GF-D8 (cell line): ENCODE measurements at regions not wholly inside any gene's neighbourhood (a gene's known extent, or its start where the extent isn't known, plus 50 kb on each side); places are given as distances from the start of the nearest gene placed in this dataset.

ENCODE experiments used
- DNase-seq: peaks from one replicate; lab custom pipeline; 2025; lab: John Stamatoyannopoulos, UW

DNA sequence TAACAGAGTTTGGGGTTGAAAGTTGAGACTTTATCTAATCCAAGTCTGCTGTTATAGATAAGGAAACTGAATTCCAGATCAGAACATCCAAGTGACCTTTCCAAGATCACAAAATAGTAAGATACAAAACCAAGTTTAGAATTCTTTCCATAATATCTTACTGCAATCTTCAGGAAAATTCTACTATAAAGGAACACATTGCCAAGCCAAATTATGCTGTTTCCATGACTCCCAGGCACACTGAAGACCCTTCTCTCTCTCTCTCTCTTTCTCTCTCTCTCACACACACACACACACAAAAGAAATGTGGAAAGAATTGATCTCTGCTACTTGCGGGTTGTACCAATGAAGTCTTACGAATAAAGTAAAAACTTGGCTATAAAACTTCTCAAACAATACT lies 398.4 kb downstream of the METTL4 start:
- DNase-seq = no peak

DNA sequence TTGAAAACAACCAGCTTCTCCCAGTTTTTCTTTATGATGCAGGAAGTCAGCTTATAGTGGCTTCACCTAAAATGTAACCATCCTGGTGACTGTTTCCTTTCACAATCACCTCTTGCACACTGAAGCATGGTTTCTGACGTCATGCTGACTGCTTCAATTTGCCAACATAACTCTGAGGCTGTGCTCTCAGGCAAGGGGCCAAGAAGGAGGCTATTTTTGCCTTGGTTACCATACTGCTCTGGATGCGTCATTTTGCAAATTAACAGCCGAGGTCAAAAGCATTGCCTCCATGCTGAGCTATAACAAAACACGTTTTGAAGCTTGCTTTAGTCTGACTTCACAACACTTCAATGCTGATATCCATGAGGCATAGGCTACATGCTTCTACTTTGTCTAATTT lies 397.8 kb downstream of the METTL4 start:
- DNase-seq = no peak

- no peak for DNase-seq
Measured at GRCh38 chr18:2178036-2178435, 393.3 kb downstream of the METTL4 start.

- DNase-seq = no peak
Measured at GRCh38 chr18:2179498-2180183, 391.7 kb downstream of the METTL4 start.

- DNase-seq = peak; percentile 59
Measured at GRCh38 chr18:2180586-2180985, 390.7 kb downstream of the METTL4 start.

GRCh38 chr18:2183432-2183831 lies 387.9 kb downstream of the METTL4 start:
- no peak for DNase-seq

DNA sequence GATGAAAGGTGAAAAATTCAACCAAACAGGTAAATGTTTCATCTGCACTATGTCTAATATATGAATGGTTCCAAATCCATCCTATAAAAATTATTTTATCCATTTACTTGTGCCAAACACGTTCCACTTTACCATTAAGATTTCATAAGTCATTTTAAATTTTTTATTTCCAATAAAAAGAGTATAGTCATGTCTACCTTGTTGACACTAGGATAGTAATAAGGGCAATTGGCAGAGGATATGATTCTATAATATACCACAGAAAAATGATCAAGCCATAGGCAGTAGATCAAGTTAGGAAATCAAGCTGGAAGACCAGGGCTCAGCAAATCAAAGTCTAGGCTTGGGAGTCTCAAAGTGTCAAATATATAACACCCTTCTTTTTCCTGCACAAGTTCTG lies 384.3 kb downstream of the METTL4 start:
- no peak for DNase-seq

- no peak for DNase-seq
Measured at GRCh38 chr18:2188258-2188657, 383.0 kb downstream of the METTL4 start.

GRCh38 chr18:2191180-2191790 lies 380.0 kb downstream of the METTL4 start:
- DNase-seq = no peak

DNA sequence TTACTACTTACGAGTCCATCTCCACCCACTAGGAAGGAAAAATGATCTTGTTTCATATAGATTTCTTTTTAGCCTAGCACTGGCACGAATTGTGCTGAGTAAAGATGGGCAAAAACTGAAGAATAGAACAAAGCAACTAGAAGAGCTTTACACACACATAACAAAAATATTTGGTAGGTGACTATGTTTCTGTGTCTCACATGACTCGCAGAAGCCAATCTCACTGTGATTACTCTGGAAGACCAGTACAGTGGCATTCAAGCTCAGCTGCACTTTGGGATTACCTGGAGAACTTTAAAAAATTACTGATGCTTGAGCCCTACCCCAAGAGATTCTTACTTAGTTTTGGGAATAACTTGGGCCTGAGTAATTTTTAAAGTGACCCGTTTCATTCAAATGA lies 378.7 kb downstream of the METTL4 start:
- no peak for DNase-seq

GRCh38 chr18:2197946-2198345 lies 373.4 kb downstream of the METTL4 start:
- no peak for DNase-seq

- no peak for DNase-seq
Measured at GRCh38 chr18:2199060-2199459, 372.2 kb downstream of the METTL4 start.

DNA sequence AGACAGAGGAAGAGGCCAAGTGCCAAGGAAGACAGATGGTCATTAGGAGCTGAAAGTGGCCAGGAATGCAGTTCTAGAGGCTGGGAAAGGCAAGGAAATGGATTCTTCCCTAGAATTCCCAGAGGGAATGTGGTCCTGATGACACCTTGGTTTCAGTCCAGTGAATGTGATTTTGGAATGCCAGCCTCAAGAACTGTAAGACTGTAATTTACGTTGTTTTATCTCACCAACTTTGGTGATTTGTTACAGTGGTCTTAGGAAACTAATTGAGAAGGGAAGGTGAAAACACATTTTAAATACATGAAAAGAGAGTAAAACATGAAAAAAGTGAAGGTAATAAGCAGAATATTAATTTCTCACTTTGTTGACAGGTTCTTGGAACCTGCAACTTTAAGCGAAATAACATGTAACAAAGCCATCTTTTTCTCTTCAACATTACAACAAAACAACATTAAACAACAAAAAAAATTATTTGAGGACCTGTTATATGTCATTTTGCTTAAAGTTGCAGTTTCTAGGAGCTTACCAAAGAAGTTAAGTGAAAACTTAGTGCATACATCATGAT lies 370.2 kb downstream of the METTL4 start:
- DNase-seq = no peak

GRCh38 chr18:2204736-2205135 lies 366.6 kb downstream of the METTL4 start:
- no peak for DNase-seq

DNA sequence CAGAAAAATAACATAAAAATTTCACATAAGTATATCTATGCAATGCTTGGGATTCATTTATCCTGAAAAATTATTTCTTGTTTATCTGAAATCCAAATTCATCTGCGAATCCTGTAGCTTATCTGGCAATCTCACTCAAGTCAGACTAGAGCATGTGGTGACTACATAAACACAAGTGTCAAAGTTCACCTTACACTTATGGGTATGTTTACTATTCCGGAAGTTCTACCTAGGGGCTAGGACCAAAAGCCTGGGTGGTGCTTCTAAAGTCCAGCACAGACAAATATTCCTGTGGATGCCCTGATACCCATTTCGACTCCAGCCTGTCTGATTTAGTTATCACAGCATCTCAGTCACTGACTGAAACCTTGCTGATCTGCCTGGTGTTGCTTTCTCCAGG lies 364.0 kb downstream of the METTL4 start:
- DNase-seq = no peak

DNA sequence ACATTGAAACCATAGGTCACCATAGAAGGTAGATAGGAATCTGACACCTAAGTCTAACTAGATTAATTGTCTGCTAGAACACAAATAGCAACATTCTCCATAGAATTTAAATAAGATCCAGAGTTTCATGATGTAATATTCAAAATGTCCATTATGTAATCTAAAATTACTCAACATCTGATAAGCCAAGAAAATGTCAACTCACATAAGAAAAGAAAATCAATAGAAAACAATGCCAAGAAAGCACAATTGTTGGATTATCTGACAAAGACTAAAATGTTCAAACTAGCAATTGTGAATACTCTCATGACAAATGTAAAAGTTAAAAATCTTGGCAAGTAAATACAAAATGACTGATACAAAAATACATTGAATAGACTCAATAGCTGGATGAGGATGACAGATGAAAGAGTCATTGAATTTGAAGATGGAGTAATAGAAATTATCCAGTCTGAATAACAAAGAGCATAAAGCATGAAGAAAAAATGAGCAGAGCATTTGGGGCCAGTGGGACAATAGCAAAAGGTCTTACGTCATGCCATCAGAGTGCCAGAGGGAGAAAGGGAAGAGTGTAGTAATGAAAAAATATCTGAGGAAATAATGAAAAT lies 358.6 kb downstream of the METTL4 start:
- DNase-seq = no peak

DNA sequence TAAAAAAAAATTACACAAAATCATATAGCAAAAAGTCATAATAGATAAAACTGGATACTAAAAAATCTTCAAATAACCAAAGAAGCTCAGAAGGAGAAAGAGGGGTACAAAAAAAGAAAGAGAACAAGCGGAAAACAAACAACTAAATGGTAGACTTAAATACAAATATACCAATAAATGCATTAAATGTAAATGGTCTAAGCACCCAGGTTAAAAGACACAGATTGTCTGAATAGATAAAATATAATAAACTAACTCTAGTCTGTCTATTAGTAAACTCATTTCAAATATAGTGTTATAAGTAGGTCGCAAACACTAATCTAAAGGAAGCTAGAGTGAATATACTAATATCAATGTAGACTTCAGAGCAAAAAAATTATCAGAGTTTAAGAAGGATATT lies 357.4 kb downstream of the METTL4 start:
- DNase-seq = no peak

DNA sequence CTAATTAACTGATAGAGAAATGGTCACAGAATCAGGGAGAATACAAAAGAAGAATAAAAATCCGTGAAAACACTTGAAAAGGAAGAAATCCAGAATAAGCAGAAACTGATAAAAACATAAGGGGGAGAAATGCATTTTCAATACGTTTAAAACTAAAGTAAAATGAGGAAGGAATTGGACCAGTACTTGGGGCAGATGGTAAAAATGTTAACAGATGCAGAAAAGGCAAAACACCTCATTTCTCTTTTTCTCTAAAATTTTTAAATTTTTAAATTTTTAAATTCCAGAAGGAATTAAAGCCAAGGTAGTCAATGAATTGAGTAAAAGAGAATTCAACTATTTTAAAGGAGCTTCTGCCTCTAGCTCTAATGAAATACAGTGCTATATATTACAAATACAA lies 353.9 kb downstream of the METTL4 start:
- no peak for DNase-seq

DNA sequence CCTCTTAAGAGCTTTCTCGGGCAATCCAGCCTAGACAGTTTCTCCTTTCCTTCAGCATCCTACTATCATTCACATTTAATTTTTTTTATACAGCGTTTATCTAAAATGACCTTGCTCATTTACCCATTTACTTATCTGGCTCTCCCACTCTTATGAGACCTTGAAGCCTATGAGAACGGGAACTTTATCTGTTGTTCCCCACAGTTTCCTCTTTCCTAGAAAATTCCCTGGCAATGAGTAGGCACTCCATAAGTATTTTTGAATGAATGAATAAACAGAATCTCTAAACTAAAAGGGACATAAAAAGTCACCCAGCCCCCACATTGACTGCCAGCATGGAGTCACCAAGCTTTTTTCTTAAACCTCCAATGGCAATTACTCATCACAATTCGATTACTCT lies 353.2 kb downstream of the METTL4 start:
- DNase-seq = no peak

DNA sequence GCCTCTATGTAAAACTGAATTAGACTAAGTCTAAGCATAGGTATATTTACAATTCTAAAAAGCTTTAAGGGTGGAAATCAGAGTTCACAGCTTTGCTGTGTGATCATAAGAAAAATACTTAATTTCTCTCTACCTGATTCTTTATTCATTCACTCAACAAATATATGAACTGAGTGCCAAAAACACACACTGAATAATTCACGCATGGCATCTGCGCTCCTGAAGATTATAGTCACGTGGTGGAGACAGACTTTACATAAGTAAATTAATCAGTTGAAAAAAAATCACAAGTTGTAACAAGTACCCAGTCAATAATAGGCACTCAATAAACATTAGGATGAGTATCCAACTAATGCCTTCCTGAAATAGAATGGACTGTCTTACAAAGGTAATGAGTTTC lies 351.6 kb downstream of the METTL4 start:
- no peak for DNase-seq

GRCh38 chr18:2222270-2223185 lies 348.8 kb downstream of the METTL4 start:
- no peak for DNase-seq

GRCh38 chr18:2223449-2223848 lies 347.9 kb downstream of the METTL4 start:
- no peak for DNase-seq
